OCI-LY7 (cell line): ENCODE measurements at regions not wholly inside any gene's neighbourhood (a gene's known extent, or its start where the extent isn't known, plus 50 kb on each side); places are given as distances from the start of the nearest gene placed in this dataset.

Experiments used
- BruUV-seq: library from RNA; stranded (reverse); fragments of 400-500 nt; replicated peaks from 2 replicates; lab custom pipeline; 2021; lab: Mats Ljungman, UMichigan
- CTCF ChIA-PET: fragments of 300-600 bp; sonication (Branson Sonifier 250); formaldehyde crosslinking; loops from one replicate; lab custom pipeline; 2022; ENCODE audit warnings: antibody characterized with exemption; ENCODE audit not compliant: unreplicated experiment; lab: Charles Lee
- POLR2A ChIA-PET: fragments of 300-600 bp; sonication (Branson Sonifier 250); formaldehyde crosslinking; loops from one replicate; lab custom pipeline; 2022; ENCODE audit warnings: antibody characterized with exemption; lab: Charles Lee
- DNase-seq: peaks from one replicate; pipeline ENCODE4 v3.0.0-alpha.2; 2015; ENCODE audit warnings: low spot score
- H2AFZ ChIP-seq: fragments of 200-600 bp; sonication (generic), shearing (Covaris generic); 2 replicates; pipeline ENCODE4 v1.6.1; 2014; ENCODE audit warnings: mild to moderate bottlenecking, antibody characterized with exemption, low read length, moderate library complexity
- H3K27ac ChIP-seq: fragments of 200-600 bp; sonication (generic); 2 replicates; pipeline ENCODE4 v1.5.1; 2014; ENCODE audit warnings: mixed run types, low read depth, mild to moderate bottlenecking, moderate library complexity, low read length, inconsistent platforms; ENCODE audit not compliant: poor library complexity, severe bottlenecking
- H3K36me3 ChIP-seq: fragments of 200-600 bp; sonication (generic); 2 replicates; pipeline ENCODE4 v1.6.1; 2014; ENCODE audit warnings: mild to moderate bottlenecking, antibody characterized with exemption, low read length, moderate library complexity, mixed read lengths; ENCODE audit not compliant: insufficient read depth
- H3K4me1 ChIP-seq: fragments of 200-600 bp; sonication (generic); 2 replicates; pipeline ENCODE4 v1.5.1; 2014; ENCODE audit warnings: mild to moderate bottlenecking, low read length; ENCODE audit not compliant: insufficient read depth, poor library complexity, severe bottlenecking
- H3K4me2 ChIP-seq: fragments of 200-600 bp; sonication (generic); 2 replicates; pipeline ENCODE4 v1.6.1; 2014; ENCODE audit warnings: mild to moderate bottlenecking, low read length
- H3K4me3 ChIP-seq: fragments of 200-600 bp; sonication (generic); 2 replicates; pipeline ENCODE4 v1.5.1; 2014; ENCODE audit warnings: mild to moderate bottlenecking, low read depth, low read length; ENCODE audit not compliant: poor library complexity, severe bottlenecking
- H3K79me2 ChIP-seq: fragments of 200-600 bp; sonication (generic); 2 replicates; pipeline ENCODE4 v1.6.1; 2016; ENCODE audit warnings: low read depth, mild to moderate bottlenecking, low read length, moderate library complexity, mixed read lengths; ENCODE audit not compliant: insufficient read depth
- H3K9me2 ChIP-seq: fragments of 200-600 bp; sonication (generic); 2 replicates; pipeline ENCODE4 v1.6.1; 2016; ENCODE audit warnings: mild to moderate bottlenecking, low read length, mixed read lengths; ENCODE audit not compliant: insufficient read depth
- H3K9me3 ChIP-seq: fragments of 200-600 bp; sonication (generic); 2 replicates; pipeline ENCODE4 v1.6.1; 2014; ENCODE audit warnings: mild to moderate bottlenecking, mixed run types, low read length, mixed read lengths
- H4K20me1 ChIP-seq: fragments of 200-600 bp; sonication (generic); 2 replicates; pipeline ENCODE4 v1.6.1; 2014; ENCODE audit warnings: mild to moderate bottlenecking, antibody characterized with exemption, low read length, moderate library complexity, mixed read lengths; ENCODE audit not compliant: insufficient read depth
- EZH2phosphoT487 ChIP-seq: fragments of 200-600 bp; sonication (generic); IDR thresholded peaks from 2 replicates; pipeline ENCODE4 v1.6.1; 2018; ENCODE audit warnings: low read depth, borderline replicate concordance, mild to moderate bottlenecking, mixed run types, antibody characterized with exemption, low read length, moderate library complexity, mixed read lengths
- intact Hi-C: fragments of 100-400 bp; cut with micrococcal nuclease; formaldehyde crosslinking; loops from one replicate; pipeline ENCODE4 v1.10.0; 2022; ENCODE audit not compliant: unreplicated experiment
- TF ChIP-seq, protein P1 (sequence below): fragments of 200-600 bp; sonication (generic); conservative IDR thresholded peaks from 2 replicates; pipeline ENCODE4 v1.5.1; 2014; ENCODE audit warnings: mild to moderate bottlenecking, antibody characterized with exemption, low read length, moderate library complexity, mixed read lengths

- ChIA-PET POLR2A (no interaction called here), CTCF (no interaction called here)
- Histone ChIP-seq H3K4me3 (no peak overlapping the region), H4K20me1 (no peaks in the 10 kb centered on the region), H3K27ac (no peak overlapping the region), H3K36me3 (no peaks in the 10 kb centered on the region), H3K9me2 (no peaks in the 10 kb centered on the region), H2AFZ (no peak overlapping the region), H3K4me2 (no peak overlapping the region), H3K79me2 (no peaks in the 10 kb centered on the region), H3K4me1 (no peaks in the 10 kb centered on the region), H3K9me3 (peaks cover 12% of the 10 kb centered on the region)
- intact Hi-C loops: no loop called here
- DNase-seq: no peak
- BruUV-seq: no TSS peak
- TF ChIP-seq, protein P1, sequence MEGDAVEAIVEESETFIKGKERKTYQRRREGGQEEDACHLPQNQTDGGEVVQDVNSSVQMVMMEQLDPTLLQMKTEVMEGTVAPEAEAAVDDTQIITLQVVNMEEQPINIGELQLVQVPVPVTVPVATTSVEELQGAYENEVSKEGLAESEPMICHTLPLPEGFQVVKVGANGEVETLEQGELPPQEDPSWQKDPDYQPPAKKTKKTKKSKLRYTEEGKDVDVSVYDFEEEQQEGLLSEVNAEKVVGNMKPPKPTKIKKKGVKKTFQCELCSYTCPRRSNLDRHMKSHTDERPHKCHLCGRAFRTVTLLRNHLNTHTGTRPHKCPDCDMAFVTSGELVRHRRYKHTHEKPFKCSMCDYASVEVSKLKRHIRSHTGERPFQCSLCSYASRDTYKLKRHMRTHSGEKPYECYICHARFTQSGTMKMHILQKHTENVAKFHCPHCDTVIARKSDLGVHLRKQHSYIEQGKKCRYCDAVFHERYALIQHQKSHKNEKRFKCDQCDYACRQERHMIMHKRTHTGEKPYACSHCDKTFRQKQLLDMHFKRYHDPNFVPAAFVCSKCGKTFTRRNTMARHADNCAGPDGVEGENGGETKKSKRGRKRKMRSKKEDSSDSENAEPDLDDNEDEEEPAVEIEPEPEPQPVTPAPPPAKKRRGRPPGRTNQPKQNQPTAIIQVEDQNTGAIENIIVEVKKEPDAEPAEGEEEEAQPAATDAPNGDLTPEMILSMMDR: no peak
- TF ChIP-seq EZH2phosphoT487: no peak
Measured at GRCh38 chr15:67892559-67893377, 52.9 kb upstream of the RNU6-1 start.

DNA sequence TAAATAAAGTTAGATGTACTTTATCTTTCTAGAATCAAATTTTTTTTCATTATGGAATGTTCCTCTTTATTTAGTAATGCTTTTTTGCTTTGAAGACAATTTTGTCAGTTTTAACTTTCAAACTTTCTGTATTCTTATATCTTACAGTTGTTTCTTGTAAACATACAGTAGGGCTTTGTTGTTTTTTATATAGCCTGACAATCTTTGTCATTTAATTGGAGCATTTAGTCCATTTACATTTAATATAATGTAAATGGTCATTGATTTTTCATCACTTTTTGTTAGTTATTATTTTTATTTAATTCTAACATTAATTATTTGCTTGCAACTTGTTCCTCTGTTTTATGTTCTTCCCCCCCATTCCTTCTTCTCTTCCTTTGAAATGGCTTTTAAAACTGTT lies 55.4 kb upstream of the RNU6-1 start:
- H3K4me1 ChIP-seq: no peaks in the 10 kb centered on the region
- H3K4me3 ChIP-seq: no peak overlapping the region
- ChIA-PET CTCF (no interaction called here), POLR2A (interaction anchor here (0.6 to 0.7 kb wide), 2 partner anchors 14 to 63 kb away, joined by 3 to 5 read pairs; no protein-coding TSS in a partner anchor)
- H3K36me3 ChIP-seq: no peaks in the 10 kb centered on the region
- no peak for DNase-seq
- H3K79me2 ChIP-seq: no peaks in the 10 kb centered on the region
- no peak overlapping the region for H3K4me2 ChIP-seq
- H4K20me1 ChIP-seq: no peaks in the 10 kb centered on the region
- no peak overlapping the region for H3K27ac ChIP-seq
- peaks cover 12% of the 10 kb centered on the region for H3K9me3 ChIP-seq
- no peak overlapping the region for H2AFZ ChIP-seq
- TF ChIP-seq, protein P1: no peak
- TF ChIP-seq EZH2phosphoT487: no peak
- intact Hi-C loops: no loop called here
- no TSS peak for BruUV-seq
- no peaks in the 10 kb centered on the region for H3K9me2 ChIP-seq

- ChIA-PET POLR2A (no interaction called here), CTCF (no interaction called here)
- Histone ChIP-seq H3K4me2 (no peak overlapping the region), H3K27ac (no peak overlapping the region), H2AFZ (no peak overlapping the region), H4K20me1 (no peaks in the 10 kb centered on the region), H3K4me1 (no peaks in the 10 kb centered on the region), H3K9me3 (peaks cover 12% of the 10 kb centered on the region), H3K36me3 (no peaks in the 10 kb centered on the region), H3K9me2 (no peaks in the 10 kb centered on the region), H3K4me3 (no peak overlapping the region), H3K79me2 (no peaks in the 10 kb centered on the region)
- DNase-seq: no peak
- no TSS peak for BruUV-seq
- TF ChIP-seq EZH2phosphoT487: no peak
- TF ChIP-seq, protein P1: no peak
- intact Hi-C loops: no loop called here
Measured at GRCh38 chr15:67897646-67898339, 57.9 kb upstream of the RNU6-1 start.
